ENCODE measurements at regions not wholly inside any gene's neighbourhood (a gene's known extent, or its start where the extent isn't known, plus 50 kb on each side); places are given as distances from the start of the nearest gene placed in this dataset.

GRCh38 chr20:24718277-24718676, 230.8 kb upstream of the CST7 start:
- DNase-seq, result no peak

GRCh38 chr20:24718696-24719095, 230.4 kb upstream of the CST7 start:
- DNase-seq, result no peak

GRCh38 chr20:24720957-24721356, 228.1 kb upstream of the CST7 start:
- DNase-seq, result no peak

- DNase-seq, result no peak
These were observed 227.0 kb upstream of the CST7 start for GRCh38 chr20:24721891-24722568.

- DNase-seq, result no peak
These were observed 226.5 kb upstream of the CST7 start for GRCh38 chr20:24722586-24722985.

GRCh38 chr20:24723186-24723585, 225.9 kb upstream of the CST7 start:
- no peak for DNase-seq

- DNase-seq, result no peak
These were observed 225.3 kb upstream of the CST7 start for GRCh38 chr20:24723647-24724352.

GRCh38 chr20:24724982-24725533, 224.0 kb upstream of the CST7 start:
- no peak for DNase-seq

GRCh38 chr20:24727795-24728194, 221.3 kb upstream of the CST7 start:
- DNase-seq, result no peak

- DNase-seq, result no peak
These were observed 219.0 kb upstream of the CST7 start for GRCh38 chr20:24729896-24730605.

- no peak for DNase-seq
These were observed 218.3 kb upstream of the CST7 start for GRCh38 chr20:24730750-24731149.

GRCh38 chr20:24731312-24731711, 217.8 kb upstream of the CST7 start:
- no peak for DNase-seq

GRCh38 chr20:24732076-24732475, 217.0 kb upstream of the CST7 start:
- no peak for DNase-seq

GRCh38 chr20:24732599-24732998, 216.5 kb upstream of the CST7 start:
- DNase-seq, result no peak

GRCh38 chr20:24733416-24733815, 215.7 kb upstream of the CST7 start:
- no peak for DNase-seq

- DNase-seq, result no peak
These were observed 214.9 kb upstream of the CST7 start for GRCh38 chr20:24734139-24734538.

GRCh38 chr20:24735263-24735662, 213.8 kb upstream of the CST7 start:
- no peak for DNase-seq

- DNase-seq, result no peak
These were observed 212.8 kb upstream of the CST7 start for GRCh38 chr20:24736131-24736843.

- no peak for DNase-seq
These were observed 212.2 kb upstream of the CST7 start for GRCh38 chr20:24736844-24737211.

- DNase-seq, result no peak
These were observed 211.7 kb upstream of the CST7 start for GRCh38 chr20:24737212-24737850.

- DNase-seq, result no peak
These were observed 210.9 kb upstream of the CST7 start for GRCh38 chr20:24738058-24738775.

All from muscle of arm (tissue), 1 donor.